Renal cortex interstitium (tissue), 11 donors: ENCODE measurements at regions not wholly inside any gene's neighbourhood (a gene's known extent, or its start where the extent isn't known, plus 50 kb on each side); places are given as distances from the start of the nearest gene placed in this dataset.

Experiments used
- DNase-seq, 11 donors: peaks; one replicate each; pipeline ENCODE4 v3.0.0-alpha.2; 2013; ENCODE audit warnings: low read depth in 9 of 11, low spot score in 4 of 11; ENCODE audit errors: extremely low read depth in 1 of 11

DNA sequence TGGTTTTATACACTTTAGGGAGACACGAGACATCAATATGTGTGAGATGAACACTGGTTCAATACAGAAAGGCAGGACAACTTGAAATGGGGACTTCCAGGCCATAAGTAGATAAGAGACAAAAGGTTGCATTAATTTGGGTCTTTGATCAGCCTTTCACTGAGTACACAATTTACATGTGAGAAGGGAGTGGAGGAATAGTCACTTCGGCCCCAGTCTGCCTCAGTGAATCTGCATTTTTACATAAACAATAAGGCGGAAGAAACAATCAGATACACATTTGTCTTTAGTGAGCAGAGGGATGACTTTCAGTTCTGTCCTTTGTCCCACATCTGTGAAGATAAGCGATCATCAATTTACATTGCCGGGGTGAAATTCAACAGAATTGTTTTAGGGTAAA is 104.3 kb upstream of the ARL4C start:
- DNase-seq: no peak

DNA sequence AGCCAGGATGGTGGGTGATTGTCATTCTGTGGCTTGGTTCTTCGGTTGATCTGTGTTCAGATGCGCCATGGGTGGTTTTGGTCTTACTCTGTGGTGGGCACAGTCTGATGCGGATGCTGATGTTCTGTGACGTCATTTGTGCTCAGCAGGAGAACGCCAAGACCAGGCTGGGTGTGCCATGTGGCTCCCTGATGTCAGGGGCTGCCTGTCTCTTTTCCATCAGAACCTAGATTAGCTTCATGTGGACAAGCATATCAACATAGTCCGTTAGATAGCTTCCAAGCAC is 100.6 kb upstream of the ARL4C start:
- no peak for DNase-seq

DNA sequence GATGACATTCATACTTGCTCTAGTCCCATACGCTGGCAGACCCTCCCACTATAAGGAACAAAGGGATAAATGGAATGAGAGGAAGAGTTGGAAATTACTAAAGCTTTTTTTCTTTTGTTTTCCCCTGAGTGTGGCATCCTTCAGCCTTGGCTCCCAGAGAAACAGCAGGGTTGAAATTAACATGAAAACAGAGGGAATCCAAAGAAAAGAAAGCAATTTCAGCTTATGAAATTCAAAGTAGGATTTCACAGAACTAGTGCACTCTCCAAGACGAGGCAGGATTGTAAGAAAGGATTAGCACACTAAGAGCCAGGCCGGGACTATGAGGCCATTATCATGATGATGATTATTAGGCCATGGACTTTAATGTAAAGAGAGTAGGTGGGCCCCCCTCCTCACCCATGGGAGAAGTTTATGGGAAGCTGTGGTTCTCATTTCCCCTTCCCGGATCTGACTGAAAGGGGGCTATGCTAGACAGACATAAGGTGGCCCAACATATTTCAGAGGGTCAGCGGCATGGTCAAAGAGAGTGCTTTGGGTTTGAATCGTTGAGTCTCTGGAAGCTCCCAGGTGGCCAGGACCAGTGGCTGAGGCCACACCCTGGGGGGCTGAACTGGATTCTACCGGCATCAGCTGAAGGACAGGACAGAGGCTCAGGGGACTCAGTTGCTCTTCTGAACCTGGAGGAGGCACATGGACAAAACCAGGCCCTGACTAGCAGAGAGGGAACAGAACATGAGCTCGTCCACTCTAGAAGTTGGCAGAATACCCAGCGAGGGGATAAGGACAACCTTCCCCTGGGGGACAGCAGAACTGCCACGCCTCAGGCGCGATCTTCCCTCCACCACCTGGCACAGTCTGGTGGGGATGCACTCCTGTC is 100.1 kb upstream of the ARL4C start:
- no peak for DNase-seq

GRCh38 chr2:234595829-234596228 is 98.9 kb upstream of the ARL4C start:
- DNase-seq: no peak

GRCh38 chr2:234594715-234595114 is 97.8 kb upstream of the ARL4C start:
- no peak for DNase-seq

DNA sequence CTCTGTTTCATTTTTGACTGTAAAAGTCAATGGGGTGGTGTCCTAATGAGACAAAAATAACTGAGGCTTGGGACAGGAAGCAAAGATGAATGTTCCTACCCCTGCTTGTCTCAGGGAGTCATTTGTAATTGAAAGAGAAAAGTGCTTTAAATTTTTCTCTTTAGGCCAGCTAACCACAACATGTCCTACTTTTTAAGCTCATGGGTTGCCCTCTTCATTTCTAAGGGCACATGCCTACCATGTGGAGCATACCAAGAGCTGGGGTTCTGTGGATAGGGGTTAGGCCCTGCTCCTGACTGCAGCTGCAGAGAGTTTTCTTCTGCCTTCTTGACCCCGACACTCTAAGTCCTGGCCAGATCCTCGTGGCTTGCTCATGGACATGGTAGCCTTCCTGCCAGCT is 96.8 kb upstream of the ARL4C start:
- no peak for DNase-seq

- DNase-seq: no peak
Observed at GRCh38 chr2:234592541-234592940, 95.7 kb upstream of the ARL4C start.

DNA sequence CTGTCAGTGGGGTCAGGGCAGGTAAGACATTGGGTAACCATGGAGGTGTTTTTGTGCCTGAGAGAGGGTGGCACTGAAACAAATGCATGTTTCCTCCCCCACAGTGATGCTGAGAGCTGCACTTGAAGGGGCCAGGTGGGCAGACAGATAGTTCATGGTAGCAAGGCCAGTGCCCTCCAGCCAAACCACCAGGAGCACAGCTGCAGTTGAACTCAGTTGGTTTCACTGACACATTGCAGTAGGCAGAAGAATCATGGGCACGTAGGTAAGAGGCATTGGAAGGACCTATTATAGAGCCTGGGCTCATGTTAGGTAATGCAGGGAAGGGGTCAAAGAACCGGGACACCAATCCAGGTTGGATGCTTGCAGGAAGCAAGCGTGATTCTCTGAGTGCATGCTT is 93.2 kb upstream of the ARL4C start:
- no peak for DNase-seq

GRCh38 chr2:234588054-234588430 is 91.2 kb upstream of the ARL4C start:
- no peak for DNase-seq

GRCh38 chr2:234587341-234588053 is 90.6 kb upstream of the ARL4C start:
- DNase-seq: no peak

DNA sequence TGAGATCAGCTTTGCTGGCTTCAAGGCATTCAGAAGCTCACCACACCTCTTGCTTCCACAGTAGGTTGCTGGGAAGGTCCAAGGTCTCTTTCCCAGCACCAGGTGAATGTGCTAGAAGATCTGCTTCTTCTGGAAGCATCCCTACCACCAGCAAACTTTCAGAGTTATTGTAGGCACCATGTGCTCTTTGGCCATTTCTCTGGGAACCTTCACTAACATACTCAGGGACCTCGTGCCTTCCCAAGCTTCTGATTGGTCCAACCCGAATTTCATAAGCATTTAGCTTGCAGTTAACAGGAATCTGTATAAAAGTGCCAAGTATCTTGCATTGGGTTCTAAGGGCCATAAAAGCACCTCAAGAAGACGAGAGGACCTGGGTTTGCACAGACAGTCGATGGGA is 86.5 kb upstream of the ARL4C start:
- no peak for DNase-seq

DNA sequence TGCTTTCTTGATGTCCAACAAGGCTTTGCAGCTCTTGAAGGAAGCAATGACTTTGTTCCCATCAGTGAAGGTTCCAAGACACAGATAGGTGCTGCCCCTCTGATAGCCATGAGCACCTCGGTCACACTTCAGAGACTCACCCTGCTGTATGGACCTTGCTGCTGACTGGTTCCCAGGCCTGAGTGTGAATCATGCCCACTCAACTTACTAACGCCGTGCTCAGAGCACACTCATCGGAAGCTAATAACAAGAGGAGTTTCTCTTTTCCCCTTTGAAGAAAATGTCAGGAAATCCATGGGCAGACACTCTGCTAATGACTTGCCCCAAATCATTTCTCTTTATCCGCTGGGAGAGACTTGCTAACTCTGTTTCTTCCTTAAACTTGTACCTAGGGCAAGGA is 83.8 kb upstream of the ARL4C start:
- no peak for DNase-seq

DNA sequence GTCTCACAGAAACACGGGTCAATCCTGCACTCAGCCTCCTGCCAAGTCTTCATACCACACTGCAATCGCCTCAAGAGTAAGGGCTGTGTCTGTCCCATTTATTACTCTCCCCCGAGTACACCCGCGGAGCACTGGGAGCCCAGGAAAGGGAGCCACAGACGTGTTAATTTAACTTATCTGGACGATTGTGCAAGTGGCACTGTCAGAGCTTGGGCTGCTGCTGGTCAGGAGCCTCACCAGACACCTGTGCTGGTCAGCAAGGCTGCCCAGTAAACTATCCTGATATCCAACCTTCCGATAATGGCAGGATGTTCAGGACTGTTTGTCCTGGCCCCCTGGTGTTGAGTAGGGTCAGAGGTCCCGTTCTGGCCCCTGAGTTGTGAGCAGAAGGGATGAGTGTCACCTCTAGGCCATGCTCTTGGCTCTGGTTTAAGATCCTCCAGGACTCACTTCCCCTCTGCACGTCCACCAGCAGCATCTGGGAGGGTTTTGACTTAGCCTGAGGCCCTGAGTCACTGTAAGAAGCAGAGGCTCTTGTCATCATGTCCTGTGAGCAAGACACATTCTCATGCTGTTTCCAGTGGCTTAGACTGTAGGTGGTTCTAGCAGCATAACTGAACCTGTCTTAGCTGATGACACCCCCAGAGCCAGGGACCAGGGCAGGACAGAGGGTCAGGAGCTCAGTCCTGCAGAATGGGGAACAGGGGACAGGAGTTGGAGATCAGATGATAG is 82.5 kb upstream of the ARL4C start:
- no peak for DNase-seq

GRCh38 chr2:234578389-234578788 is 81.5 kb upstream of the ARL4C start:
- DNase-seq: no peak

DNA sequence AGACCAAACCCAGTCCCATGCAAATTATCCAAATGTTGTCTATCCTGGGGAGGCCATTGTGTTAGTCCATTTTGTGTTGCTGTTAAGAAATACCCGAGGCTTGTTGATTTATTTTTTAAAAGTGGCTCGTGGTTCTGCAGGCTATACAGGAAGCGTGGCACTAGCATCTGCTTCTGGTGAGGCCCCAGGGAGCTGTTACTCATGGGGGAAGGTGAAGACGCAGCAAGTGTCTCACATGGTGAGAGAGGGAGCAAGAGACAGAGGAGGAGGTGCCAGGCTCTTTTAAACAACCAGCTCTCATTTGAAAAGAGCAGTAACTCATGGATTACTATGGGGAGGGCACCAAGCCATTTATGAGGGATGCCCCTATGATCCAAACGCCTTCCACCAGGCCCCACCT is 80.3 kb upstream of the ARL4C start:
- no peak for DNase-seq

- no peak for DNase-seq
Observed at GRCh38 chr2:234571620-234572407, 74.9 kb upstream of the ARL4C start.

GRCh38 chr2:234570476-234570875 is 73.6 kb upstream of the ARL4C start:
- no peak for DNase-seq

DNA sequence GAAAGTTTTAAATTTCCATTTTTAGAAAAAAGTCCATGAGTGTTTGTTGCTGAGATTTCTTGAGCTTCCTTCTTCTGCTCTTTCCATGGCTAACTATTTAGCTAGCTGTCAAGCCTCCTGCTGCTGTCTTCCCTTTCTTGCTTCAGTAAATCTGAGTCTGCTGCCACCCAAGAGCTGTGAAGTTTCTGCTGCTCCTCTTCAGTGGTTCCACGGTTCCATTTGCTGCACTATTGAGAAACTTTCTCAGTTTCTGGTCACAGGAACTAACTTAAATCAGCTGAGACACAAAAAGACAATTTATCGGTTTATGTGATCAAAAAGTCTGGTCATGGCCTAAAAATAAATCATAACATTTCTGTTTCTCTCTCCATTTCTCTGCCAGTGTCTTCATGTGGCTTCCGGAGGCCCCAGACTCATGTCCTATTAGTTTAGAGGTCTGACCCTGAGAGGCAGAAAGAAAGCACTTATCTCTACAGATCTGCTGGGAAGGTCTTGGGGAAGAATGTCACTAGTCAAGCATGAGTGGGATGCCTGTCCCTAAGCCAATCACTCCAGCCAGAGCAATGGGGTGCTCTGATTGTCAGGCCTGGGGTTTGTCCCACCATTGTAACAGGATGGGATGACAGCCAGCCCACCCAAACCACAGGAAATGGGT is 73.0 kb upstream of the ARL4C start:
- no peak for DNase-seq

DNA sequence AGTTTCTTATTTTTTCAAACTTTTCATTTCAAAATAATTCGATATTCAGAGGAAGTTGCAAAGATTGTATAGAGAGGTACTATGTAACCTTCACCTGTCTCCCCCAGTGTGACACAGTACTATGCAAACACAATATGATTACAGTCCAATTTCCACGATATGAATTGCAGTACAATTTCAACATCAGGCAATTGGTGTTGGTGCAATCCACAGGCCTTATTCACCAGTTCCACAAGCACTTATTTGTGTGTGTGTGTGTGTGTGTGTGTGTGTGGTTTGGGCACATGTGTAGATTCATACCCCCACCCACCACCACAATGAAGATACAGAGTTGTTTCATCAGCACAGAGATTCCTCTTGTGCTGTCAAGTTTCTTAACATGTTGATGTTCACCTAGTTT is 69.7 kb upstream of the ARL4C start:
- DNase-seq: no peak
